ENCODE measurements at regions not wholly inside any gene's neighbourhood (a gene's known extent, or its start where the extent isn't known, plus 50 kb on each side); places are given as distances from the start of the nearest gene placed in this dataset.

GRCh38 chr3:76728426-76728825, 311.5 kb upstream of the ROBO2 start:
- no peak for TF ChIP-seq POLR2A (IDR thresholded peaks at IDR 0.05)
- TF ChIP-seq CTCF (IDR thresholded peaks at IDR 0.05): no peak
- TF ChIP-seq POLR2AphosphoS5 (IDR thresholded peaks at IDR 0.05): no peak
- Histone ChIP-seq H3K27me3 (no peaks in the 10 kb centered on the region), H3K36me3 (no peaks in the 10 kb centered on the region), H3K27ac (no peak overlapping the region), H3K9me3 (no peaks in the 10 kb centered on the region), H3K4me1 (no peaks in the 10 kb centered on the region), H3K4me3 (no peak overlapping the region)
- no peak for DNase-seq (ENCODE audit: low spot score in 2 of 2)
- intact Hi-C loops (cut with DNase I; ENCODE audit: low total_unique reads): no loop called here

GRCh38 chr3:76731471-76731870, 308.4 kb upstream of the ROBO2 start:
- no peak for TF ChIP-seq POLR2A (IDR thresholded peaks at IDR 0.05)
- no peak for TF ChIP-seq POLR2AphosphoS5 (IDR thresholded peaks at IDR 0.05)
- TF ChIP-seq CTCF (IDR thresholded peaks at IDR 0.05): no peak
- Histone ChIP-seq H3K27ac (no peak overlapping the region), H3K4me1 (no peaks in the 10 kb centered on the region), H3K27me3 (no peaks in the 10 kb centered on the region), H3K9me3 (peaks cover 0 to 4% of the 10 kb centered on the region in 2 donors), H3K4me3 (no peak overlapping the region), H3K36me3 (no peaks in the 10 kb centered on the region)
- intact Hi-C loops (cut with DNase I; ENCODE audit: low total_unique reads): no loop called here
- DNase-seq (ENCODE audit: low spot score in 2 of 2): no peak

- no peak for DNase-seq (ENCODE audit: low spot score in 2 of 2)
- intact Hi-C loops (cut with DNase I; ENCODE audit: low total_unique reads): no loop called here
- TF ChIP-seq CTCF (IDR thresholded peaks at IDR 0.05) (no peak), POLR2AphosphoS5 (IDR thresholded peaks at IDR 0.05) (no peak), POLR2A (IDR thresholded peaks at IDR 0.05) (no peak)
- no peaks in the 10 kb centered on the region for H3K4me1 ChIP-seq
- no peak overlapping the region for H3K27ac ChIP-seq
- no peaks in the 10 kb centered on the region for H3K27me3 ChIP-seq
- no peak overlapping the region for H3K4me3 ChIP-seq
- no peaks in the 10 kb centered on the region for H3K36me3 ChIP-seq
- peaks cover 0 to 4% of the 10 kb centered on the region in 2 donors for H3K9me3 ChIP-seq
Observed at GRCh38 chr3:76733073-76733759, 306.7 kb upstream of the ROBO2 start.

- no peak overlapping the region for H3K4me3 ChIP-seq
- no peak for DNase-seq (ENCODE audit: low spot score in 2 of 2)
- no peaks in the 10 kb centered on the region for H3K4me1 ChIP-seq
- no peaks in the 10 kb centered on the region for H3K36me3 ChIP-seq
- H3K27ac ChIP-seq: no peak overlapping the region
- no peaks in the 10 kb centered on the region for H3K27me3 ChIP-seq
- peaks cover 0 to 4% of the 10 kb centered on the region in 2 donors for H3K9me3 ChIP-seq
- intact Hi-C loops (cut with DNase I; ENCODE audit: low total_unique reads): no loop called here
- TF ChIP-seq POLR2AphosphoS5 (IDR thresholded peaks at IDR 0.05): no peak
- TF ChIP-seq POLR2A (IDR thresholded peaks at IDR 0.05): no peak
- TF ChIP-seq CTCF (IDR thresholded peaks at IDR 0.05): no peak
Observed at GRCh38 chr3:76735152-76735551, 304.7 kb upstream of the ROBO2 start.

GRCh38 chr3:76753599-76753998, 286.3 kb upstream of the ROBO2 start:
- H3K27ac ChIP-seq: no peak overlapping the region
- no peaks in the 10 kb centered on the region for H3K36me3 ChIP-seq
- no peaks in the 10 kb centered on the region for H3K27me3 ChIP-seq
- no peaks in the 10 kb centered on the region for H3K9me3 ChIP-seq
- no peak for DNase-seq (ENCODE audit: low spot score in 2 of 2)
- intact Hi-C loops (cut with DNase I; ENCODE audit: low total_unique reads): no loop called here
- H3K4me1 ChIP-seq: no peaks in the 10 kb centered on the region
- no peak for TF ChIP-seq POLR2AphosphoS5 (IDR thresholded peaks at IDR 0.05)
- TF ChIP-seq POLR2A (IDR thresholded peaks at IDR 0.05): no peak
- TF ChIP-seq CTCF (IDR thresholded peaks at IDR 0.05): no peak
- no peak overlapping the region for H3K4me3 ChIP-seq

Measured in breast epithelium (tissue), 4 donors.